Psoas muscle (tissue), 7 donors: ENCODE measurements at regions not wholly inside any gene's neighbourhood (a gene's known extent, or its start where the extent isn't known, plus 50 kb on each side); places are given as distances from the start of the nearest gene placed in this dataset.

Experiments used
- ATAC-seq, 4 donors: fragments of 200-7000 bp; cut with Tn5 transposase; one replicate each; pipeline ENCODE4 v1.9.1; 2020; ENCODE audit warnings: moderate library complexity in 3 of 4, mild to moderate bottlenecking in 2 of 4
- DNase-seq, 2 donors: peaks; one replicate each; pipeline ENCODE4 v3.0.0-alpha.2; 2020
- H3K27ac ChIP-seq: fragments of 200-600 bp; one replicate; pipeline ENCODE4 v1.8.0; 2022
- H3K27me3 ChIP-seq, 3 donors: fragments of 200-600 bp in 1 of 3; one replicate each; pipeline versions ENCODE4 v1.6.1 to v1.8.0; 2013 to 2022; ENCODE audit warnings: low read length in 2 of 3, mild to moderate bottlenecking in 2 of 3, moderate library complexity in 1 of 3; ENCODE audit not compliant: insufficient read depth in 3 of 3
- H3K36me3 ChIP-seq, 2 donors: fragments of 200-600 bp in 1 of 2; one replicate each; pipeline versions ENCODE4 v1.6.1 to v1.8.0; 2013 to 2022; ENCODE audit warnings: low read depth in 1 of 2, mild to moderate bottlenecking in 1 of 2, moderate library complexity in 1 of 2; ENCODE audit not compliant: insufficient read depth in 1 of 2
- H3K4me1 ChIP-seq: fragments of 200-600 bp; one replicate; pipeline ENCODE4 v1.8.0; 2022
- H3K4me3 ChIP-seq: fragments of 200-600 bp; one replicate; pipeline ENCODE4 v1.8.0; 2022; ENCODE audit warnings: mild to moderate bottlenecking
- H3K9me3 ChIP-seq: fragments of 200-600 bp; one replicate; pipeline ENCODE4 v1.8.0; 2022
- CTCF ChIP-seq: fragments of 200-600 bp; IDR thresholded peaks from one replicate; pipeline ENCODE4 v1.8.0; 2022; ENCODE audit warnings: antibody characterized with exemption
- WGBS, 3 donors: extraction: QIAGEN DNeasy Blood & Tissue Kit; methylation state at CpG; one replicate each; pipeline versions ENCODE4 v1.1.6 to v1.1.7; 2013; 5-methylcytosine and 5-hydroxymethylcytosine counted together
- intact Hi-C, 2 donors: fragments of 100-400 bp; cut with DNase I; formaldehyde crosslinking; loops; one replicate each; pipeline versions ENCODE4 v1.11.0 to v1.14.2; 2022
- donor health status: healthy with polysubstance abuse.
- donor health status: DM: no; HTN: no; CAD: no; lungs with moderate emphysema.
- donor health status: Bipolar disorder and iron deficiency.
- donor health status: healthy.
- donor health status: DM: yes; HTN: yes; CAD: no.
- donor health status: DM: no; HTN: no; CAD: no.
- donor health status: DM: yes; HTN: yes; CAD: no.

- intact Hi-C loops: no loop called here
- 10 to 23% (median 12%) methylated on average over 1 of the region's 1 CpG for WGBS, 3 donors
- no peaks in the 10 kb centered on the region for H3K36me3 ChIP-seq
- no peak for DNase-seq
- H3K4me3 ChIP-seq: no peak overlapping the region
- no peaks in the 10 kb centered on the region for H3K4me1 ChIP-seq
- no peak for TF ChIP-seq CTCF
- peaks cover 0 to 10% (median 3%) of the 10 kb centered on the region in 3 donors for H3K27me3 ChIP-seq
- no peak for ATAC-seq
- H3K27ac ChIP-seq: no peak overlapping the region
- H3K9me3 ChIP-seq: no peaks in the 10 kb centered on the region
Observed at GRCh38 chr16:86366481-86366880, 143.8 kb upstream of the FOXF1 start.

GRCh38 chr16:86367291-86368072 lies 142.8 kb upstream of the FOXF1 start:
- ATAC-seq (no peak), DNase-seq (no peak)
- H3K9me3 ChIP-seq: no peaks in the 10 kb centered on the region
- H3K4me1 ChIP-seq: no peaks in the 10 kb centered on the region
- no peaks in the 10 kb centered on the region for H3K36me3 ChIP-seq
- TF ChIP-seq CTCF: no peak
- H3K27me3 ChIP-seq: peaks cover 0 to 6% (median 4%) of the 10 kb centered on the region in 3 donors
- intact Hi-C loops: no loop called here
- 51 to 58% (median 56%) methylated on average over 12 of the region's 12 CpGs for WGBS, 3 donors
- no peak overlapping the region for H3K27ac ChIP-seq
- no peak overlapping the region for H3K4me3 ChIP-seq

- no peak overlapping the region for H3K27ac ChIP-seq
Observed at GRCh38 chr16:86368261-86368660, 142.1 kb upstream of the FOXF1 start.

GRCh38 chr16:86370062-86370461 lies 140.3 kb upstream of the FOXF1 start:
- 63 to 75% (median 69%) methylated on average over 6 of the region's 6 CpGs for WGBS, 3 donors
- Histone ChIP-seq H3K27ac (no peak overlapping the region), H3K4me1 (no peaks in the 10 kb centered on the region), H3K4me3 (no peak overlapping the region), H3K36me3 (no peaks in the 10 kb centered on the region), H3K9me3 (peaks cover 5% of the 10 kb centered on the region), H3K27me3 (peaks cover 0 to 9% (median 6%) of the 10 kb centered on the region in 3 donors)
- ATAC-seq: no peak
- intact Hi-C loops: no loop called here
- no peak for DNase-seq
- no peak for TF ChIP-seq CTCF

More at GRCh38 chr16:86368261-86368660, 142.1 kb upstream of the FOXF1 start:
- Histone ChIP-seq H3K36me3 (no peaks in the 10 kb centered on the region), H3K4me1 (no peaks in the 10 kb centered on the region), H3K9me3 (no peaks in the 10 kb centered on the region), H3K4me3 (no peak overlapping the region), H3K27me3 (peaks cover 0 to 9% (median 6%) of the 10 kb centered on the region in 3 donors)
- intact Hi-C loops: no loop called here
- DNase-seq (no peak), ATAC-seq (no peak)
- no peak for TF ChIP-seq CTCF
- 65 to 77% (median 72%) methylated on average over 12 of the region's 12 CpGs for WGBS, 3 donors
